IMR-90 (cell line): ENCODE measurements at regions not wholly inside any gene's neighbourhood (a gene's known extent, or its start where the extent isn't known, plus 50 kb on each side); places are given as distances from the start of the nearest gene placed in this dataset.

Experiments
- ATAC-seq: fragments of 200-7000 bp; cut with Tn5 transposase; 2 replicates; pipeline ENCODE4 v1.9.1; 2020; ENCODE audit warnings: low read depth, mild to moderate bottlenecking, moderate library complexity
- BruUV-seq: library from RNA; stranded (reverse); fragments of 400-500 nt; replicated peaks from 2 replicates; lab custom pipeline; 2021; lab: Mats Ljungman, UMichigan
- CTCF ChIA-PET: fragments of 300-600 bp; formaldehyde crosslinking; extraction: SDS; loops from one replicate; lab custom pipeline; 2021; ENCODE audit warnings: antibody characterized with exemption; lab: Yijun Ruan, JAX
- POLR2A ChIA-PET: fragments of 300-600 bp; sonication (Branson Sonifier 250); formaldehyde crosslinking; loops from one replicate; lab custom pipeline; 2022; ENCODE audit warnings: antibody characterized with exemption; ENCODE audit not compliant: unreplicated experiment; lab: Charles Lee
- DNase-seq: peaks from one replicate; pipeline ENCODE4 v3.0.0; 2013
- H2AFZ ChIP-seq: replicated peaks from 2 replicates; pipeline ENCODE3; 2013; ENCODE audit warnings: low read length, mild to moderate bottlenecking; ENCODE audit not compliant: poor library complexity
- H2AK5ac ChIP-seq: 2 replicates; pipeline ENCODE4 v1.6.1; 2013; ENCODE audit warnings: low read depth, low read length, inconsistent platforms
- H2AK9ac ChIP-seq: replicated peaks from 2 replicates; pipeline ENCODE3; 2013; ENCODE audit warnings: mild to moderate bottlenecking, low read depth, low read length, moderate library complexity; ENCODE audit not compliant: poor library complexity
- H2BK120ac ChIP-seq: 2 replicates; pipeline ENCODE4 v1.6.1; 2013; ENCODE audit warnings: low read depth, low read length, inconsistent platforms
- H2BK15ac ChIP-seq: 3 replicates; pipeline ENCODE4 v1.6.1; 2013; ENCODE audit warnings: low read depth, low read length, inconsistent platforms
- H2BK20ac ChIP-seq: 2 replicates; pipeline ENCODE4 v1.6.1; 2013; ENCODE audit warnings: low read depth, mild to moderate bottlenecking, inconsistent platforms, low read length, moderate library complexity
- H2BK5ac ChIP-seq: 2 replicates; pipeline ENCODE4 v1.6.1; 2013; ENCODE audit warnings: mild to moderate bottlenecking, low read depth, low read length, inconsistent platforms; ENCODE audit not compliant: poor library complexity, severe bottlenecking
- H3K14ac ChIP-seq: replicated peaks from 2 replicates; pipeline ENCODE4 v1.6.1; 2013; ENCODE audit warnings: low read depth, low read length, inconsistent platforms
- H3K18ac ChIP-seq: 2 replicates; pipeline ENCODE4 v1.6.1; 2013; ENCODE audit warnings: low read depth, low read length, control low read depth
- H3K23ac ChIP-seq: 2 replicates; pipeline ENCODE4 v1.6.1; 2013; ENCODE audit warnings: low read depth, low read length, inconsistent platforms
- H3K27ac ChIP-seq: 2 replicates; pipeline ENCODE4 v1.5.1; 2013; ENCODE audit warnings: mild to moderate bottlenecking, control low read depth, low read length; ENCODE audit not compliant: insufficient read depth
- H3K27me3 ChIP-seq: 2 replicates; pipeline ENCODE4 v1.6.1; 2013; ENCODE audit warnings: low read length; ENCODE audit not compliant: control insufficient read depth, insufficient read depth
- H3K36me3 ChIP-seq: 2 replicates; pipeline ENCODE4 v1.6.1; 2013; ENCODE audit warnings: low read length, mixed read lengths; ENCODE audit not compliant: control insufficient read depth, insufficient read depth
- H3K4ac ChIP-seq: 2 replicates; pipeline ENCODE4 v1.6.1; 2013; ENCODE audit warnings: low read depth, low read length, inconsistent platforms
- H3K4me1 ChIP-seq: 2 replicates; pipeline ENCODE4 v1.6.1; 2013; ENCODE audit warnings: low read length, mixed read lengths; ENCODE audit not compliant: control insufficient read depth, insufficient read depth
- H3K4me2 ChIP-seq: 2 replicates; pipeline ENCODE4 v1.6.1; 2013; ENCODE audit warnings: low read depth, mild to moderate bottlenecking, control low read depth, low read length, moderate library complexity
- H3K4me3 ChIP-seq: 2 replicates; pipeline ENCODE4 v1.5.1; 2013; ENCODE audit warnings: low read depth, mild to moderate bottlenecking, control low read depth, low read length, moderate library complexity; ENCODE audit not compliant: insufficient read depth
- H3K56ac ChIP-seq: 2 replicates; pipeline ENCODE4 v1.6.1; 2013; ENCODE audit warnings: low read length, inconsistent platforms; ENCODE audit not compliant: insufficient read depth; ENCODE audit errors: extremely low read depth
- H3K79me1 ChIP-seq, 2 experiments: 2 replicates each; pipeline ENCODE4 v1.6.1; 2013; ENCODE audit warnings: low read length in 2 of 2, inconsistent platforms in 1 of 2, low read depth in 1 of 2
- H3K9ac ChIP-seq: 2 replicates; pipeline ENCODE4 v1.6.1; 2013; ENCODE audit warnings: low read depth, low read length, control low read depth
- H3K9me1 ChIP-seq: 2 replicates; pipeline ENCODE4 v1.6.1; 2013; ENCODE audit warnings: low read length, inconsistent platforms; ENCODE audit not compliant: insufficient read depth
- H3K9me3 ChIP-seq: 2 replicates; pipeline ENCODE4 v1.6.1; 2013; ENCODE audit warnings: low read length; ENCODE audit not compliant: control insufficient read depth, insufficient read depth
- H4K20me1 ChIP-seq: 2 replicates; pipeline ENCODE4 v1.6.1; 2013; ENCODE audit warnings: low read length, inconsistent platforms; ENCODE audit not compliant: insufficient read depth
- H4K5ac ChIP-seq: 2 replicates; pipeline ENCODE4 v1.6.1; 2013; ENCODE audit warnings: mild to moderate bottlenecking, low read depth, low read length, control low read depth
- H4K8ac ChIP-seq, 2 experiments: 2 replicates each; pipeline ENCODE4 v1.6.1; 2013; ENCODE audit warnings: low read depth in 2 of 2, low read length in 2 of 2, control low read depth in 1 of 2, inconsistent platforms in 1 of 2
- H4K91ac ChIP-seq: 2 replicates; pipeline ENCODE4 v1.6.1; 2013; ENCODE audit warnings: low read depth, low read length, inconsistent platforms; ENCODE audit not compliant: insufficient read depth
- CEBPB ChIP-seq: IDR thresholded peaks from 2 replicates; pipeline ENCODE4 v1.6.1; 2012; ENCODE audit warnings: low read depth, low read length, improper control_type of control experiment
- MXI1 ChIP-seq: IDR thresholded peaks from 2 replicates; pipeline ENCODE4 v1.6.1; 2012; ENCODE audit warnings: low read depth, mild to moderate bottlenecking, low read length, moderate library complexity, borderline replicate concordance
- NFE2L2 ChIP-seq: fragments of 150-350 bp; IDR thresholded peaks from 2 replicates; pipeline ENCODE4 v1.6.1; 2016; ENCODE audit warnings: low read depth, mild to moderate bottlenecking, low read length
- POLR2A ChIP-seq: IDR thresholded peaks from 2 replicates; pipeline ENCODE4 v1.6.1; 2012; ENCODE audit warnings: mild to moderate bottlenecking, low read depth, low read length
- WGBS, 2 experiments: methylation state at CpG; one replicate each; pipeline versions ENCODE4 v1.1.5 to v1.1.7; 2013; ENCODE audit warnings: missing lambda C conversion rate in 2 of 2; ENCODE audit not compliant: insufficient read length in 1 of 2; ENCODE audit errors: extremely low coverage in 2 of 2; 5-methylcytosine and 5-hydroxymethylcytosine counted together
- dilution Hi-C: fragments of 300-500 bp; cut with HindIII; formaldehyde crosslinking; loops from one replicate; pipeline ENCODE4 v1.14.3; 2018; ENCODE audit warnings: low sequenced_read_pairs; ENCODE audit not compliant: unreplicated experiment
- in situ Hi-C: fragments of 300-500 bp; cut with MboI; formaldehyde crosslinking; loops from 3 replicates; pipeline ENCODE4 v1.14.3; 2019; ENCODE audit warnings: low sequenced_read_pairs, inconsistent platforms, mixed read lengths
- intact Hi-C: fragments of 100-400 bp; cut with micrococcal nuclease; formaldehyde crosslinking; loops from 2 replicates; pipeline ENCODE4 v1.10.0; 2022

- TF ChIP-seq POLR2A, result no peak
- TF ChIP-seq CEBPB, result peak; percentile 60
- no peak for TF ChIP-seq MXI1
- TF ChIP-seq NFE2L2, result peak; percentile 28; the same call in 1 of the 2 replicates
- in situ Hi-C loops, result no loop called here
- peak overlapping the region; percentile 14 for H2AFZ ChIP-seq
- peak; percentile 57 for DNase-seq
- intact Hi-C loops, result loop anchor here (2.0 kb wide), 1 partner anchor 201 kb away; no protein-coding TSS in a partner anchor
- H2AK5ac ChIP-seq, result peak overlapping the region; percentile 41; the same call in 1 of the 2 replicates
- BruUV-seq, result no TSS peak
- H3K56ac ChIP-seq, result no peak overlapping the region
- no peak overlapping the region for H3K9ac ChIP-seq
- H2BK5ac ChIP-seq, result peak overlapping the region; percentile 56
- no peaks in the 10 kb centered on the region for H3K27me3 ChIP-seq
- H4K8ac ChIP-seq, result peak overlapping the region in 1 of 2 experiments; percentile 78; a peak in 1 of 4 replicates
- peak overlapping the region; percentile 56; the same call in 1 of the 2 replicates for H4K91ac ChIP-seq
- H3K14ac ChIP-seq, result peak overlapping the region; percentile 75
- H3K18ac ChIP-seq, result peak overlapping the region; percentile 83
- no peak overlapping the region for H2AK9ac ChIP-seq
- H3K4me1 ChIP-seq, result peaks cover 19% of the 10 kb centered on the region
- 100% methylated on average over 1 of the region's 3 CpGs; no CpG with 5 or more reads in 1 of the 2 experiments for WGBS, 2 experiments
- 0 out of 2 replicates have a peak, but pooled peaks have one; percentile 9 for ATAC-seq
- 0 out of 4 replicates have a peak, but pooled peaks cover 0 to 3% of the 10 kb centered on the region in 2 experiments for H3K79me1 ChIP-seq
- dilution Hi-C loops, result no loop called here
- ChIA-PET POLR2A (no interaction called here), CTCF (interaction anchor here (0.7 to 1.1 kb wide), 3 partner anchors 29 to 518 kb away, joined by 3 to 4 read pairs (median 3); no protein-coding TSS in a partner anchor)
- peak overlapping the region; percentile 19; the same call in 1 of the 2 replicates for H3K27ac ChIP-seq
- H2BK120ac ChIP-seq, result peak overlapping the region; percentile 86
- H3K4me2 ChIP-seq, result no peak overlapping the region
- peak overlapping the region; percentile 77; the same call in 1 of the 3 replicates for H2BK15ac ChIP-seq
- no peaks in the 10 kb centered on the region for H3K9me3 ChIP-seq
- H3K4ac ChIP-seq, result peak overlapping the region; percentile 81
- H3K9me1 ChIP-seq, result peaks cover 18% of the 10 kb centered on the region
- H3K36me3 ChIP-seq, result no peaks in the 10 kb centered on the region
- no peaks in the 10 kb centered on the region for H4K20me1 ChIP-seq
- no peak overlapping the region for H3K23ac ChIP-seq
- peak overlapping the region; percentile 82; the same call in 1 of the 2 replicates for H4K5ac ChIP-seq
- no peak overlapping the region for H3K4me3 ChIP-seq
- H2BK20ac ChIP-seq, result peak overlapping the region; percentile 89
Observed at GRCh38 chr12:105935981-105936380, 202.8 kb downstream of the NUAK1 start.
